ENCODE measurements at regions not wholly inside any gene's neighbourhood (a gene's known extent, or its start where the extent isn't known, plus 50 kb on each side); places are given as distances from the start of the nearest gene placed in this dataset.

DNA sequence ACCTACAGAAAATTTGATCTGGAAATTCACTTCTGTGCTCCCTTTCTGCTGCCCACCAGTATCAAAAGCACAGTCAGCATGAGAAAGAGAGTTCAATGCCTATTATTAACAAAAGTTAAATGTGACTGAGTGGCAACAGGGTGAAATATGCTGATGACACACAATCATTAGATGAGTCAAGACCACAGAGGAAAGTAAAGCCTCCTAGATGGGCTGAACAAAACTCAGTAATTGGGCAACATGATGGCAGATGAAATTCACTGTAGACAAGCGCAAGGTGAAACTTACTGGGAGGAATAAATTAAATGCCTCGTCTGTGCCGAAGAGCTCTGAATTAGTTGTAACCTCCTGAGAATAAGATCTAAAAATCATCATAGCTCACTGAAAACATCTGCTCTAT is 752.8 kb downstream of the IRX1 start (continued):
- TF ChIP-seq, protein P1, sequence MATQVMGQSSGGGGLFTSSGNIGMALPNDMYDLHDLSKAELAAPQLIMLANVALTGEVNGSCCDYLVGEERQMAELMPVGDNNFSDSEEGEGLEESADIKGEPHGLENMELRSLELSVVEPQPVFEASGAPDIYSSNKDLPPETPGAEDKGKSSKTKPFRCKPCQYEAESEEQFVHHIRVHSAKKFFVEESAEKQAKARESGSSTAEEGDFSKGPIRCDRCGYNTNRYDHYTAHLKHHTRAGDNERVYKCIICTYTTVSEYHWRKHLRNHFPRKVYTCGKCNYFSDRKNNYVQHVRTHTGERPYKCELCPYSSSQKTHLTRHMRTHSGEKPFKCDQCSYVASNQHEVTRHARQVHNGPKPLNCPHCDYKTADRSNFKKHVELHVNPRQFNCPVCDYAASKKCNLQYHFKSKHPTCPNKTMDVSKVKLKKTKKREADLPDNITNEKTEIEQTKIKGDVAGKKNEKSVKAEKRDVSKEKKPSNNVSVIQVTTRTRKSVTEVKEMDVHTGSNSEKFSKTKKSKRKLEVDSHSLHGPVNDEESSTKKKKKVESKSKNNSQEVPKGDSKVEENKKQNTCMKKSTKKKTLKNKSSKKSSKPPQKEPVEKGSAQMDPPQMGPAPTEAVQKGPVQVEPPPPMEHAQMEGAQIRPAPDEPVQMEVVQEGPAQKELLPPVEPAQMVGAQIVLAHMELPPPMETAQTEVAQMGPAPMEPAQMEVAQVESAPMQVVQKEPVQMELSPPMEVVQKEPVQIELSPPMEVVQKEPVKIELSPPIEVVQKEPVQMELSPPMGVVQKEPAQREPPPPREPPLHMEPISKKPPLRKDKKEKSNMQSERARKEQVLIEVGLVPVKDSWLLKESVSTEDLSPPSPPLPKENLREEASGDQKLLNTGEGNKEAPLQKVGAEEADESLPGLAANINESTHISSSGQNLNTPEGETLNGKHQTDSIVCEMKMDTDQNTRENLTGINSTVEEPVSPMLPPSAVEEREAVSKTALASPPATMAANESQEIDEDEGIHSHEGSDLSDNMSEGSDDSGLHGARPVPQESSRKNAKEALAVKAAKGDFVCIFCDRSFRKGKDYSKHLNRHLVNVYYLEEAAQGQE (IDR thresholded peaks at IDR 0.05; ENCODE audit: unreplicated experiment), result no peak
- TF ChIP-seq, protein P2, sequence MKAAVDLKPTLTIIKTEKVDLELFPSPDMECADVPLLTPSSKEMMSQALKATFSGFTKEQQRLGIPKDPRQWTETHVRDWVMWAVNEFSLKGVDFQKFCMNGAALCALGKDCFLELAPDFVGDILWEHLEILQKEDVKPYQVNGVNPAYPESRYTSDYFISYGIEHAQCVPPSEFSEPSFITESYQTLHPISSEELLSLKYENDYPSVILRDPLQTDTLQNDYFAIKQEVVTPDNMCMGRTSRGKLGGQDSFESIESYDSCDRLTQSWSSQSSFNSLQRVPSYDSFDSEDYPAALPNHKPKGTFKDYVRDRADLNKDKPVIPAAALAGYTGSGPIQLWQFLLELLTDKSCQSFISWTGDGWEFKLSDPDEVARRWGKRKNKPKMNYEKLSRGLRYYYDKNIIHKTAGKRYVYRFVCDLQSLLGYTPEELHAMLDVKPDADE (IDR thresholded peaks at IDR 0.05), result no peak
- TF ChIP-seq NANOG (IDR thresholded peaks at IDR 0.05; ENCODE audit: borderline replicate concordance) (no peak), CREB1 (CRISPR knock-in tag; IDR thresholded peaks at IDR 0.05; ENCODE audit: low read depth) (no peak), STAT1 (IDR thresholded peaks at IDR 0.05; ENCODE audit: unreplicated experiment) (no peak), EZH2 (IDR thresholded peaks at IDR 0.05; ENCODE audit: low read depth, unreplicated experiment) (no peak), POLR2AphosphoS5 (IDR thresholded peaks at IDR 0.05; ENCODE audit: low read depth) (no peak), ZNF331 (CRISPR knock-in tag; IDR thresholded peaks at IDR 0.05; ENCODE audit: low read depth) (no peak), JUNB (IDR thresholded peaks at IDR 0.05; ENCODE audit: unreplicated experiment) (no peak)
- TF ChIP-seq, protein P3, sequence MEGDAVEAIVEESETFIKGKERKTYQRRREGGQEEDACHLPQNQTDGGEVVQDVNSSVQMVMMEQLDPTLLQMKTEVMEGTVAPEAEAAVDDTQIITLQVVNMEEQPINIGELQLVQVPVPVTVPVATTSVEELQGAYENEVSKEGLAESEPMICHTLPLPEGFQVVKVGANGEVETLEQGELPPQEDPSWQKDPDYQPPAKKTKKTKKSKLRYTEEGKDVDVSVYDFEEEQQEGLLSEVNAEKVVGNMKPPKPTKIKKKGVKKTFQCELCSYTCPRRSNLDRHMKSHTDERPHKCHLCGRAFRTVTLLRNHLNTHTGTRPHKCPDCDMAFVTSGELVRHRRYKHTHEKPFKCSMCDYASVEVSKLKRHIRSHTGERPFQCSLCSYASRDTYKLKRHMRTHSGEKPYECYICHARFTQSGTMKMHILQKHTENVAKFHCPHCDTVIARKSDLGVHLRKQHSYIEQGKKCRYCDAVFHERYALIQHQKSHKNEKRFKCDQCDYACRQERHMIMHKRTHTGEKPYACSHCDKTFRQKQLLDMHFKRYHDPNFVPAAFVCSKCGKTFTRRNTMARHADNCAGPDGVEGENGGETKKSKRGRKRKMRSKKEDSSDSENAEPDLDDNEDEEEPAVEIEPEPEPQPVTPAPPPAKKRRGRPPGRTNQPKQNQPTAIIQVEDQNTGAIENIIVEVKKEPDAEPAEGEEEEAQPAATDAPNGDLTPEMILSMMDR (conservative IDR thresholded peaks at IDR 0.05; ENCODE audit: low read depth in 2 of 2), result no peak

DNA sequence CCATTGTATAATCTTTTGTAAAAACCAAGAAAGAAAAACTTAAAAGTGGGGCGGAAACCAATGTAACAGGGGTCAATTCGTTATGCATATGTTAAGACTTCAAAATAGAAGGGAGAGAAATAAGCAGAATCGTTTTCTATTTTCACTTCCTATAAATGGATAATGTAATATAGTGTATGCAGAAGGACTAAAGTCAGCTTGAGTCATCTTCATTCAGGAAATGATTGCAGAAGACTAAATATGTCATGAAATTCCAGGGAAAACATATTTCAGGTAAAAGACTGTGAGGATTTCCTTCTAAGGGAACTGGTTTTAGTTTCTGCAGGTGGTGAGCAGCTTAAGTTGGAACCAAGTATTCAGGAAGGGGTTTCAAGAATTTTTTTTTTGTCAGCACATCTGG is 753.3 kb downstream of the IRX1 start:
- no peak overlapping the region for H2AFZ ChIP-seq
- Mint-ChIP-seq H3K9me3 (peaks cover 5% of the 10 kb centered on the region; the same call in 2 of the 3 replicates), H3K27ac (no peak overlapping the region), H3K4me1 (no peaks in the 10 kb centered on the region), H3K36me3 (ENCODE audit: low read depth) (peaks cover 3% of the 10 kb centered on the region; the same call in 1 of the 3 replicates), H3K27me3 (ENCODE audit: insufficient read depth, low read depth, poor library complexity) (no peaks in the 10 kb centered on the region), H3K4me3 (no peak overlapping the region)
- no peaks in the 10 kb centered on the region for H3K4me1 ChIP-seq (ENCODE audit: insufficient read depth)
- DNase-seq (ENCODE audit: low spot score), result no peak
- H3K4me2 ChIP-seq, result no peak overlapping the region
- H3K79me2 ChIP-seq (replicated peaks; ENCODE audit: insufficient read depth), result no peaks in the 10 kb centered on the region
- no peak overlapping the region for H3K4me3 ChIP-seq
- H4K20me1 ChIP-seq (replicated peaks; ENCODE audit: insufficient read depth), result no peaks in the 10 kb centered on the region
- H3K9me2 ChIP-seq (ENCODE audit: insufficient read depth), result no peaks in the 10 kb centered on the region; the same call in 1 of the 2 replicates
- H3F3A ChIP-seq (replicated peaks; ENCODE audit: low read depth), result no peaks in the 10 kb centered on the region
- H3K27ac ChIP-seq (ENCODE audit: low read depth), result no peak overlapping the region
- H3K36me3 ChIP-seq (ENCODE audit: insufficient read depth), result no peaks in the 10 kb centered on the region
- no peak for ATAC-seq
- H3K27me3 ChIP-seq (ENCODE audit: insufficient read depth), result no peaks in the 10 kb centered on the region
- TF ChIP-seq, protein P4, sequence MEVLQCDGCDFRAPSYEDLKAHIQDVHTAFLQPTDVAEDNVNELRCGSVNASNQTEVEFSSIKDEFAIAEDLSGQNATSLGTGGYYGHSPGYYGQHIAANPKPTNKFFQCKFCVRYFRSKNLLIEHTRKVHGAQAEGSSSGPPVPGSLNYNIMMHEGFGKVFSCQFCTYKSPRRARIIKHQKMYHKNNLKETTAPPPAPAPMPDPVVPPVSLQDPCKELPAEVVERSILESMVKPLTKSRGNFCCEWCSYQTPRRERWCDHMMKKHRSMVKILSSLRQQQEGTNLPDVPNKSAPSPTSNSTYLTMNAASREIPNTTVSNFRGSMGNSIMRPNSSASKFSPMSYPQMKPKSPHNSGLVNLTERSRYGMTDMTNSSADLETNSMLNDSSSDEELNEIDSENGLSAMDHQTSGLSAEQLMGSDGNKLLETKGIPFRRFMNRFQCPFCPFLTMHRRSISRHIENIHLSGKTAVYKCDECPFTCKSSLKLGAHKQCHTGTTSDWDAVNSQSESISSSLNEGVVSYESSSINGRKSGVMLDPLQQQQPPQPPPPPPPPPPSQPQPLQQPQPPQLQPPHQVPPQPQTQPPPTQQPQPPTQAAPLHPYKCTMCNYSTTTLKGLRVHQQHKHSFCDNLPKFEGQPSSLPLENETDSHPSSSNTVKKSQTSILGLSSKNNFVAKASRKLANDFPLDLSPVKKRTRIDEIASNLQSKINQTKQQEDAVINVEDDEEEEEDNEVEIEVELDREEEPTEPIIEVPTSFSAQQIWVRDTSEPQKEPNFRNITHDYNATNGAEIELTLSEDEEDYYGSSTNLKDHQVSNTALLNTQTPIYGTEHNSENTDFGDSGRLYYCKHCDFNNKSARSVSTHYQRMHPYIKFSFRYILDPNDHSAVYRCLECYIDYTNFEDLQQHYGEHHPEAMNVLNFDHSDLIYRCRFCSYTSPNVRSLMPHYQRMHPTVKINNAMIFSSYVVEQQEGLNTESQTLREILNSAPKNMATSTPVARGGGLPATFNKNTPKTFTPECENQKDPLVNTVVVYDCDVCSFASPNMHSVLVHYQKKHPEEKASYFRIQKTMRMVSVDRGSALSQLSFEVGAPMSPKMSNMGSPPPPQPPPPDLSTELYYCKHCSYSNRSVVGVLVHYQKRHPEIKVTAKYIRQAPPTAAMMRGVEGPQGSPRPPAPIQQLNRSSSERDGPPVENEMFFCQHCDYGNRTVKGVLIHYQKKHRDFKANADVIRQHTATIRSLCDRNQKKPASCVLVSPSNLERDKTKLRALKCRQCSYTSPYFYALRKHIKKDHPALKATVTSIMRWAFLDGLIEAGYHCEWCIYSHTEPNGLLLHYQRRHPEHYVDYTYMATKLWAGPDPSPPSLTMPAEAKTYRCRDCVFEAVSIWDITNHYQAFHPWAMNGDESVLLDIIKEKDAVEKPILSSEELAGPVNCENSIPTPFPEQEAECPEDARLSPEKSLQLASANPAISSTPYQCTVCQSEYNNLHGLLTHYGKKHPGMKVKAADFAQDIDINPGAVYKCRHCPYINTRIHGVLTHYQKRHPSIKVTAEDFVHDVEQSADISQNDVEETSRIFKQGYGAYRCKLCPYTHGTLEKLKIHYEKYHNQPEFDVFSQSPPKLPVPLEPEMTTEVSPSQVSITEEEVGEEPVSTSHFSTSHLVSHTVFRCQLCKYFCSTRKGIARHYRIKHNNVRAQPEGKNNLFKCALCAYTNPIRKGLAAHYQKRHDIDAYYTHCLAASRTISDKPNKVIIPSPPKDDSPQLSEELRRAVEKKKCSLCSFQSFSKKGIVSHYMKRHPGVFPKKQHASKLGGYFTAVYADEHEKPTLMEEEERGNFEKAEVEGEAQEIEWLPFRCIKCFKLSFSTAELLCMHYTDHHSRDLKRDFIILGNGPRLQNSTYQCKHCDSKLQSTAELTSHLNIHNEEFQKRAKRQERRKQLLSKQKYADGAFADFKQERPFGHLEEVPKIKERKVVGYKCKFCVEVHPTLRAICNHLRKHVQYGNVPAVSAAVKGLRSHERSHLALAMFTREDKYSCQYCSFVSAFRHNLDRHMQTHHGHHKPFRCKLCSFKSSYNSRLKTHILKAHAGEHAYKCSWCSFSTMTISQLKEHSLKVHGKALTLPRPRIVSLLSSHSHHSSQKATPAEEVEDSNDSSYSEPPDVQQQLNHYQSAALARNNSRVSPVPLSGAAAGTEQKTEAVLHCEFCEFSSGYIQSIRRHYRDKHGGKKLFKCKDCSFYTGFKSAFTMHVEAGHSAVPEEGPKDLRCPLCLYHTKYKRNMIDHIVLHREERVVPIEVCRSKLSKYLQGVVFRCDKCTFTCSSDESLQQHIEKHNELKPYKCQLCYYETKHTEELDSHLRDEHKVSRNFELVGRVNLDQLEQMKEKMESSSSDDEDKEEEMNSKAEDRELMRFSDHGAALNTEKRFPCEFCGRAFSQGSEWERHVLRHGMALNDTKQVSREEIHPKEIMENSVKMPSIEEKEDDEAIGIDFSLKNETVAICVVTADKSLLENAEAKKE (CRISPR knock-in tag; IDR thresholded peaks at IDR 0.05), result no peak
- no peak for TF ChIP-seq EZH2 (IDR thresholded peaks at IDR 0.05; ENCODE audit: low read depth, unreplicated experiment)
- TF ChIP-seq, protein P3 (conservative IDR thresholded peaks at IDR 0.05; ENCODE audit: low read depth in 2 of 2), result no peak

Measured in GM23338 (cell line).